ENCODE measurements at regions not wholly inside any gene's neighbourhood (a gene's known extent, or its start where the extent isn't known, plus 50 kb on each side); places are given as distances from the start of the nearest gene placed in this dataset.

- H3K36me3 ChIP-seq (ENCODE audit: control insufficient read depth in 2 of 2, insufficient read depth in 2 of 2, low read length in 1 of 2): no peaks in the 10 kb centered on the region
- no peaks in the 10 kb centered on the region for H3K9me3 ChIP-seq (replicated peaks; ENCODE audit: control insufficient read depth, insufficient read depth, low read length)
- POLR2A ChIA-PET: no interaction called here
- 0 out of 2 replicates have a peak, but pooled peaks have one; percentile 35 for TF ChIP-seq NR2F1 (conservative IDR thresholded peaks at IDR 0.05)
- TF ChIP-seq EED (IDR thresholded peaks at IDR 0.05; ENCODE audit: low read depth): no peak
- no peaks in the 10 kb centered on the region for H3K27me3 ChIP-seq (replicated peaks in 1 of 2; ENCODE audit: control insufficient read depth in 2 of 2, insufficient read depth in 2 of 2, low read length in 1 of 2)
- H3K4me3 ChIP-seq: no peak overlapping the region
- BruUV-seq (replicated peaks): no TSS peak
- WGBS (ENCODE audit: insufficient coverage, insufficient replicate concordance, low lambda C conversion rate, missing lambda C conversion rate): 12% methylated on average over 3 of the region's 3 CpGs
- no peak overlapping the region for H3K4me2 ChIP-seq (ENCODE audit: control insufficient read depth, insufficient read depth)
- no peak overlapping the region for H3K9ac ChIP-seq (ENCODE audit: control insufficient read depth, insufficient read depth, low read length)
- intact Hi-C loops (cut with micrococcal nuclease; ENCODE audit: unreplicated experiment): no loop called here
- H4K20me1 ChIP-seq (ENCODE audit: control insufficient read depth, insufficient read depth): no peaks in the 10 kb centered on the region
- ATAC-seq (no peak), DNase-seq (ENCODE audit: low read depth, low spot score) (no peak), FAIRE-seq (no peak)
- no peak overlapping the region for H2AFZ ChIP-seq (ENCODE audit: control insufficient read depth, low read depth, low read length)
- no peaks in the 10 kb centered on the region for H3K79me2 ChIP-seq (ENCODE audit: control insufficient read depth, insufficient read depth, low read length)
- CTCF ChIA-PET: interaction anchor here (1.1 to 1.5 kb wide), 4 partner anchors 9 to 434 kb away, joined by 3 to 7 read pairs (median 3); no protein-coding TSS in a partner anchor
- SMC1A ChIA-PET (ENCODE audit: uncharacterized antibody, unreplicated experiment): interaction anchor here (1.1 to 2.0 kb wide), 4 partner anchors 8 to 57 kb away, joined by 3 to 5 read pairs (median 4); no protein-coding TSS in a partner anchor
- RAD21 ChIA-PET (ENCODE audit: unreplicated experiment): interaction anchor here (1.1 kb wide), 1 partner anchor 13 kb away, joined by 5 read pairs; no protein-coding TSS in a partner anchor
- H3K27ac ChIP-seq (ENCODE audit: control insufficient read depth, insufficient read depth): no peak overlapping the region
- in situ Hi-C loops (cut with MboI): no loop called here
- no peaks in the 10 kb centered on the region for H3K4me1 ChIP-seq (ENCODE audit: control insufficient read depth, insufficient read depth, low read length)
Measured at GRCh38 chr12:127542931-127543330, 724.0 kb upstream of the TMEM132C start.

DNA sequence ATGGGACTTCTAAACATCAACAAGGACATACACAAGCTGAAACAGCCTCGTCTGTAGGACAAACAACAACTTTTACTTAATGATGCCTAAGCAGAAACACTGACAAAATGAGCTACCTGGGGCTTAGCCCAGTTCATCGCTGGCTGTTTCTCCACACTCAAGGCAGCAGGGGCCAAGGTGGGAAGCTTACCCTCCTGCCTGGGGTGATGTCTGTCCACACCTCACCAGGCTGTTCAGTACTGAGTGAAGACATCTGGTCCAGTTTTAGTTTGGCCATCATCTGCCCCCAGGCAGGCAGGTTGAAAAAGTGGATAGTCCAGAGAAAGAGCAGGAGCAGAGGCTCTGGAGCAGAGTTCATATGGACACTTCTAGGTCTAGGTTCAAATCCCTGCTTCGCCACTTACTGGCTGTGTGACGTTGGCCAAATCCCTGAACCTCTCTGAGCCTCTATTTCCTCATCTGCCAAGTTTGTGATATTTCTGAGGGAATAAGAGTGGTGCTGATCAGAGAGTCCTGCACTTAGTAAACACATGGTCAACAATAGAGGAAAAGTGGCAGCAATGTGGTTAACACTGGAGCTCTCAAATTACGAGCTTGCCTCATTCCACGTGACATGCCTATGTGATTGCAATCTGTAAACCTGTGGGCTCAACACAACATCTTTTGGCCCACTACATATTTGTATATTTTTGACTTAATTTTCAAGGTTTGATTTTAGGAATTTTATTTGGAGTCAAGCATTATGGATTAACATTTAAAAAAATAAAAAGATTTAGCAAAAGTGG, 720.1 kb upstream of the TMEM132C start:
- CTCF ChIA-PET: no interaction called here
- no peaks in the 10 kb centered on the region for H3K36me3 ChIP-seq (ENCODE audit: control insufficient read depth in 2 of 2, insufficient read depth in 2 of 2, low read length in 1 of 2)
- no peak overlapping the region for H3K4me3 ChIP-seq
- ATAC-seq (no peak), DNase-seq (ENCODE audit: low read depth, low spot score) (no peak), FAIRE-seq (no peak)
- H2AFZ ChIP-seq (ENCODE audit: control insufficient read depth, low read depth, low read length): no peak overlapping the region
- SMC1A ChIA-PET (ENCODE audit: uncharacterized antibody, unreplicated experiment): interaction anchor here (0.6 kb wide), 1 partner anchor 26 kb away, joined by 3 read pairs; no protein-coding TSS in a partner anchor
- H3K27me3 ChIP-seq (replicated peaks in 1 of 2; ENCODE audit: control insufficient read depth in 2 of 2, insufficient read depth in 2 of 2, low read length in 1 of 2): no peaks in the 10 kb centered on the region
- RAD21 ChIA-PET (ENCODE audit: unreplicated experiment): no interaction called here
- H3K9ac ChIP-seq (ENCODE audit: control insufficient read depth, insufficient read depth, low read length): no peak overlapping the region
- POLR2A ChIA-PET: no interaction called here
- no peaks in the 10 kb centered on the region for H3K9me3 ChIP-seq (replicated peaks; ENCODE audit: control insufficient read depth, insufficient read depth, low read length)
- H3K79me2 ChIP-seq (ENCODE audit: control insufficient read depth, insufficient read depth, low read length): no peaks in the 10 kb centered on the region
- H4K20me1 ChIP-seq (ENCODE audit: control insufficient read depth, insufficient read depth): no peaks in the 10 kb centered on the region
- H3K27ac ChIP-seq (ENCODE audit: control insufficient read depth, insufficient read depth): no peak overlapping the region
- intact Hi-C loops (cut with micrococcal nuclease; ENCODE audit: unreplicated experiment) (no loop called here), in situ Hi-C loops (cut with MboI) (no loop called here)
- no peaks in the 10 kb centered on the region for H3K4me1 ChIP-seq (ENCODE audit: control insufficient read depth, insufficient read depth, low read length)
- no TSS peak for BruUV-seq (replicated peaks)
- WGBS (ENCODE audit: insufficient coverage, insufficient replicate concordance, low lambda C conversion rate, missing lambda C conversion rate): 55% methylated on average over 6 of the region's 6 CpGs
- no peak overlapping the region for H3K4me2 ChIP-seq (ENCODE audit: control insufficient read depth, insufficient read depth)
- TF ChIP-seq, protein P1, sequence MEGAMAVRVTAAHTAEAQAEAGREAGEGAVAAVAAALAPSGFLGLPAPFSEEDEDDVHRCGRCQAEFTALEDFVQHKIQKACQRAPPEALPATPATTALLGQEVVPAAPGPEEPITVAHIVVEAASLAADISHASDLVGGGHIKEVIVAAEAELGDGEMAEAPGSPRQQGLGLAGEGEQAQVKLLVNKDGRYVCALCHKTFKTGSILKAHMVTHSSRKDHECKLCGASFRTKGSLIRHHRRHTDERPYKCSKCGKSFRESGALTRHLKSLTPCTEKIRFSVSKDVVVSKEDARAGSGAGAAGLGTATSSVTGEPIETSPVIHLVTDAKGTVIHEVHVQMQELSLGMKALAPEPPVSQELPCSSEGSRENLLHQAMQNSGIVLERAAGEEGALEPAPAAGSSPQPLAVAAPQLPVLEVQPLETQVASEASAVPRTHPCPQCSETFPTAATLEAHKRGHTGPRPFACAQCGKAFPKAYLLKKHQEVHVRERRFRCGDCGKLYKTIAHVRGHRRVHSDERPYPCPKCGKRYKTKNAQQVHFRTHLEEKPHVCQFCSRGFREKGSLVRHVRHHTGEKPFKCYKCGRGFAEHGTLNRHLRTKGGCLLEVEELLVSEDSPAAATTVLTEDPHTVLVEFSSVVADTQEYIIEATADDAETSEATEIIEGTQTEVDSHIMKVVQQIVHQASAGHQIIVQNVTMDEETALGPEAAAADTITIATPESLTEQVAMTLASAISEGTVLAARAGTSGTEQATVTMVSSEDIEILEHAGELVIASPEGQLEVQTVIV (IDR thresholded peaks at IDR 0.05; ENCODE audit: borderline replicate concordance, partially characterized antibody): no peak
- TF ChIP-seq ZBED1 (IDR thresholded peaks at IDR 0.05; ENCODE audit: borderline replicate concordance) (no peak), RELA (IDR thresholded peaks at IDR 0.05; ENCODE audit: borderline replicate concordance, partially characterized antibody) (no peak), SMC3 (IDR thresholded peaks at IDR 0.05; ENCODE audit: borderline replicate concordance, low read length) (no peak), IKZF1 (conservative IDR thresholded peaks at IDR 0.05) (no peak), MAX (IDR thresholded peaks at IDR 0.05; ENCODE audit: low read depth, low read length) (no peak), DPF2 (IDR thresholded peaks at IDR 0.05) (no peak), NR2C2 (IDR thresholded peaks at IDR 0.05; ENCODE audit: borderline replicate concordance, control insufficient read depth, insufficient read length, low read depth) (no peak)
